IMR-90 (cell line): ENCODE measurements at regions not wholly inside any gene's neighbourhood (a gene's known extent, or its start where the extent isn't known, plus 50 kb on each side); places are given as distances from the start of the nearest gene placed in this dataset.

Source experiments
- ATAC-seq: fragments of 200-7000 bp; cut with Tn5 transposase; 2 replicates; pipeline ENCODE4 v1.9.1; 2020; ENCODE audit warnings: low read depth, mild to moderate bottlenecking, moderate library complexity
- BruUV-seq: library from RNA; stranded (reverse); fragments of 400-500 nt; replicated peaks from 2 replicates; lab custom pipeline; 2021; lab: Mats Ljungman, UMichigan
- CTCF ChIA-PET: fragments of 300-600 bp; formaldehyde crosslinking; extraction: SDS; loops from one replicate; lab custom pipeline; 2021; ENCODE audit warnings: antibody characterized with exemption; lab: Yijun Ruan, JAX
- POLR2A ChIA-PET: fragments of 300-600 bp; sonication (Branson Sonifier 250); formaldehyde crosslinking; loops from one replicate; lab custom pipeline; 2022; ENCODE audit warnings: antibody characterized with exemption; ENCODE audit not compliant: unreplicated experiment; lab: Charles Lee
- DNase-seq: peaks from one replicate; pipeline ENCODE4 v3.0.0; 2013
- H2AFZ ChIP-seq: replicated peaks from 2 replicates; pipeline ENCODE3; 2013; ENCODE audit warnings: low read length, mild to moderate bottlenecking; ENCODE audit not compliant: poor library complexity
- H2AK5ac ChIP-seq: 2 replicates; pipeline ENCODE4 v1.6.1; 2013; ENCODE audit warnings: low read depth, low read length, inconsistent platforms
- H2AK9ac ChIP-seq: replicated peaks from 2 replicates; pipeline ENCODE3; 2013; ENCODE audit warnings: mild to moderate bottlenecking, low read depth, low read length, moderate library complexity; ENCODE audit not compliant: poor library complexity
- H2BK120ac ChIP-seq: 2 replicates; pipeline ENCODE4 v1.6.1; 2013; ENCODE audit warnings: low read depth, low read length, inconsistent platforms
- H2BK15ac ChIP-seq: 3 replicates; pipeline ENCODE4 v1.6.1; 2013; ENCODE audit warnings: low read depth, low read length, inconsistent platforms
- H2BK20ac ChIP-seq: 2 replicates; pipeline ENCODE4 v1.6.1; 2013; ENCODE audit warnings: low read depth, mild to moderate bottlenecking, inconsistent platforms, low read length, moderate library complexity
- H2BK5ac ChIP-seq: 2 replicates; pipeline ENCODE4 v1.6.1; 2013; ENCODE audit warnings: mild to moderate bottlenecking, low read depth, low read length, inconsistent platforms; ENCODE audit not compliant: poor library complexity, severe bottlenecking
- H3K14ac ChIP-seq: replicated peaks from 2 replicates; pipeline ENCODE4 v1.6.1; 2013; ENCODE audit warnings: low read depth, low read length, inconsistent platforms
- H3K18ac ChIP-seq: 2 replicates; pipeline ENCODE4 v1.6.1; 2013; ENCODE audit warnings: low read depth, low read length, control low read depth
- H3K23ac ChIP-seq: 2 replicates; pipeline ENCODE4 v1.6.1; 2013; ENCODE audit warnings: low read depth, low read length, inconsistent platforms
- H3K27ac ChIP-seq: 2 replicates; pipeline ENCODE4 v1.5.1; 2013; ENCODE audit warnings: mild to moderate bottlenecking, control low read depth, low read length; ENCODE audit not compliant: insufficient read depth
- H3K27me3 ChIP-seq: 2 replicates; pipeline ENCODE4 v1.6.1; 2013; ENCODE audit warnings: low read length; ENCODE audit not compliant: control insufficient read depth, insufficient read depth
- H3K36me3 ChIP-seq: 2 replicates; pipeline ENCODE4 v1.6.1; 2013; ENCODE audit warnings: low read length, mixed read lengths; ENCODE audit not compliant: control insufficient read depth, insufficient read depth
- H3K4ac ChIP-seq: 2 replicates; pipeline ENCODE4 v1.6.1; 2013; ENCODE audit warnings: low read depth, low read length, inconsistent platforms
- H3K4me1 ChIP-seq: 2 replicates; pipeline ENCODE4 v1.6.1; 2013; ENCODE audit warnings: low read length, mixed read lengths; ENCODE audit not compliant: control insufficient read depth, insufficient read depth
- H3K4me2 ChIP-seq: 2 replicates; pipeline ENCODE4 v1.6.1; 2013; ENCODE audit warnings: low read depth, mild to moderate bottlenecking, control low read depth, low read length, moderate library complexity
- H3K4me3 ChIP-seq: 2 replicates; pipeline ENCODE4 v1.5.1; 2013; ENCODE audit warnings: low read depth, mild to moderate bottlenecking, control low read depth, low read length, moderate library complexity; ENCODE audit not compliant: insufficient read depth
- H3K56ac ChIP-seq: 2 replicates; pipeline ENCODE4 v1.6.1; 2013; ENCODE audit warnings: low read length, inconsistent platforms; ENCODE audit not compliant: insufficient read depth; ENCODE audit errors: extremely low read depth
- H3K79me1 ChIP-seq, 2 experiments: 2 replicates each; pipeline ENCODE4 v1.6.1; 2013; ENCODE audit warnings: low read length in 2 of 2, inconsistent platforms in 1 of 2, low read depth in 1 of 2
- H3K9ac ChIP-seq: 2 replicates; pipeline ENCODE4 v1.6.1; 2013; ENCODE audit warnings: low read depth, low read length, control low read depth
- H3K9me1 ChIP-seq: 2 replicates; pipeline ENCODE4 v1.6.1; 2013; ENCODE audit warnings: low read length, inconsistent platforms; ENCODE audit not compliant: insufficient read depth
- H3K9me3 ChIP-seq: 2 replicates; pipeline ENCODE4 v1.6.1; 2013; ENCODE audit warnings: low read length; ENCODE audit not compliant: control insufficient read depth, insufficient read depth
- H4K20me1 ChIP-seq: 2 replicates; pipeline ENCODE4 v1.6.1; 2013; ENCODE audit warnings: low read length, inconsistent platforms; ENCODE audit not compliant: insufficient read depth
- H4K5ac ChIP-seq: 2 replicates; pipeline ENCODE4 v1.6.1; 2013; ENCODE audit warnings: mild to moderate bottlenecking, low read depth, low read length, control low read depth
- H4K8ac ChIP-seq, 2 experiments: 2 replicates each; pipeline ENCODE4 v1.6.1; 2013; ENCODE audit warnings: low read depth in 2 of 2, low read length in 2 of 2, control low read depth in 1 of 2, inconsistent platforms in 1 of 2
- H4K91ac ChIP-seq: 2 replicates; pipeline ENCODE4 v1.6.1; 2013; ENCODE audit warnings: low read depth, low read length, inconsistent platforms; ENCODE audit not compliant: insufficient read depth
- BHLHE40 ChIP-seq: fragments of 150-350 bp; IDR thresholded peaks from 2 replicates; pipeline ENCODE4 v1.6.1; 2016; ENCODE audit warnings: mild to moderate bottlenecking, low read depth, low read length
- CEBPB ChIP-seq: IDR thresholded peaks from 2 replicates; pipeline ENCODE4 v1.6.1; 2012; ENCODE audit warnings: low read depth, low read length, improper control_type of control experiment
- CHD1 ChIP-seq: IDR thresholded peaks from 2 replicates; pipeline ENCODE4 v1.6.1; 2012; ENCODE audit warnings: low read depth, low read length, improper control_type of control experiment
- FOS ChIP-seq: fragments of 150-350 bp; IDR thresholded peaks from 2 replicates; pipeline ENCODE4 v1.6.1; 2016; ENCODE audit warnings: low read depth, low read length
- MAFK ChIP-seq: IDR thresholded peaks from 2 replicates; pipeline ENCODE4 v1.6.1; 2012; ENCODE audit warnings: low read depth, low read length, improper control_type of control experiment
- POLR2A ChIP-seq: IDR thresholded peaks from 2 replicates; pipeline ENCODE4 v1.6.1; 2012; ENCODE audit warnings: mild to moderate bottlenecking, low read depth, low read length
- RAD21 ChIP-seq: IDR thresholded peaks from 2 replicates; pipeline ENCODE4 v1.6.1; 2012; ENCODE audit warnings: low read length, improper control_type of control experiment
- WGBS, 2 experiments: methylation state at CpG; one replicate each; pipeline versions ENCODE4 v1.1.5 to v1.1.7; 2013; ENCODE audit warnings: missing lambda C conversion rate in 2 of 2; ENCODE audit not compliant: insufficient read length in 1 of 2; ENCODE audit errors: extremely low coverage in 2 of 2; 5-methylcytosine and 5-hydroxymethylcytosine counted together
- dilution Hi-C: fragments of 300-500 bp; cut with HindIII; formaldehyde crosslinking; loops from one replicate; pipeline ENCODE4 v1.14.3; 2018; ENCODE audit warnings: low sequenced_read_pairs; ENCODE audit not compliant: unreplicated experiment
- in situ Hi-C: fragments of 300-500 bp; cut with MboI; formaldehyde crosslinking; loops from 3 replicates; pipeline ENCODE4 v1.14.3; 2019; ENCODE audit warnings: low sequenced_read_pairs, inconsistent platforms, mixed read lengths
- intact Hi-C: fragments of 100-400 bp; cut with micrococcal nuclease; formaldehyde crosslinking; loops from 2 replicates; pipeline ENCODE4 v1.10.0; 2022
- TF ChIP-seq, protein P1 (sequence below): conservative IDR thresholded peaks from 2 replicates; pipeline ENCODE4 v1.5.1; 2012; ENCODE audit warnings: mild to moderate bottlenecking, low read depth, low read length, improper control_type of control experiment
- TF ChIP-seq, protein P2 (sequence below): fragments of 150-350 bp; IDR thresholded peaks from 2 replicates; pipeline ENCODE4 v1.6.1; 2017; ENCODE audit warnings: mild to moderate bottlenecking, antibody characterized with exemption, low read length, low read depth

GRCh38 chrX:3451571-3451970, 105.1 kb upstream of the MXRA5 start:
- no peak overlapping the region for H2BK15ac ChIP-seq
- no peak overlapping the region for H2AK9ac ChIP-seq
- no peak for DNase-seq
- no peaks in the 10 kb centered on the region for H3K27me3 ChIP-seq
- ChIA-PET CTCF (no interaction called here), POLR2A (no interaction called here)
- in situ Hi-C loops (no loop called here), dilution Hi-C loops (no loop called here), intact Hi-C loops (no loop called here)
- no peaks in the 10 kb centered on the region for H3K79me1 ChIP-seq
- H3K27ac ChIP-seq = no peak overlapping the region
- H4K91ac ChIP-seq = no peak overlapping the region
- ATAC-seq = no peak
- no peaks in the 10 kb centered on the region for H4K20me1 ChIP-seq
- H3K4me2 ChIP-seq = no peak overlapping the region
- H2BK20ac ChIP-seq = no peak overlapping the region
- no peak overlapping the region for H2AFZ ChIP-seq
- no peak overlapping the region for H3K9ac ChIP-seq
- no peaks in the 10 kb centered on the region for H3K9me1 ChIP-seq
- no peak overlapping the region for H3K23ac ChIP-seq
- BruUV-seq = no TSS peak
- H2BK120ac ChIP-seq = no peak overlapping the region
- H3K4me1 ChIP-seq = no peaks in the 10 kb centered on the region
- no peak overlapping the region for H4K8ac ChIP-seq
- no peaks in the 10 kb centered on the region for H3K36me3 ChIP-seq
- TF ChIP-seq CEBPB (no peak), RAD21 (no peak), CHD1 (no peak), MAFK (no peak), FOS (no peak), BHLHE40 (no peak), POLR2A (no peak)
- TF ChIP-seq, protein P1, sequence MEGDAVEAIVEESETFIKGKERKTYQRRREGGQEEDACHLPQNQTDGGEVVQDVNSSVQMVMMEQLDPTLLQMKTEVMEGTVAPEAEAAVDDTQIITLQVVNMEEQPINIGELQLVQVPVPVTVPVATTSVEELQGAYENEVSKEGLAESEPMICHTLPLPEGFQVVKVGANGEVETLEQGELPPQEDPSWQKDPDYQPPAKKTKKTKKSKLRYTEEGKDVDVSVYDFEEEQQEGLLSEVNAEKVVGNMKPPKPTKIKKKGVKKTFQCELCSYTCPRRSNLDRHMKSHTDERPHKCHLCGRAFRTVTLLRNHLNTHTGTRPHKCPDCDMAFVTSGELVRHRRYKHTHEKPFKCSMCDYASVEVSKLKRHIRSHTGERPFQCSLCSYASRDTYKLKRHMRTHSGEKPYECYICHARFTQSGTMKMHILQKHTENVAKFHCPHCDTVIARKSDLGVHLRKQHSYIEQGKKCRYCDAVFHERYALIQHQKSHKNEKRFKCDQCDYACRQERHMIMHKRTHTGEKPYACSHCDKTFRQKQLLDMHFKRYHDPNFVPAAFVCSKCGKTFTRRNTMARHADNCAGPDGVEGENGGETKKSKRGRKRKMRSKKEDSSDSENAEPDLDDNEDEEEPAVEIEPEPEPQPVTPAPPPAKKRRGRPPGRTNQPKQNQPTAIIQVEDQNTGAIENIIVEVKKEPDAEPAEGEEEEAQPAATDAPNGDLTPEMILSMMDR = no peak
- TF ChIP-seq, protein P2, sequence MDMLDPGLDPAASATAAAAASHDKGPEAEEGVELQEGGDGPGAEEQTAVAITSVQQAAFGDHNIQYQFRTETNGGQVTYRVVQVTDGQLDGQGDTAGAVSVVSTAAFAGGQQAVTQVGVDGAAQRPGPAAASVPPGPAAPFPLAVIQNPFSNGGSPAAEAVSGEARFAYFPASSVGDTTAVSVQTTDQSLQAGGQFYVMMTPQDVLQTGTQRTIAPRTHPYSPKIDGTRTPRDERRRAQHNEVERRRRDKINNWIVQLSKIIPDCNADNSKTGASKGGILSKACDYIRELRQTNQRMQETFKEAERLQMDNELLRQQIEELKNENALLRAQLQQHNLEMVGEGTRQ = no peak
- no peak overlapping the region for H4K5ac ChIP-seq
- no peak overlapping the region for H2AK5ac ChIP-seq
- no peak overlapping the region for H3K56ac ChIP-seq
- no peak overlapping the region for H3K4me3 ChIP-seq
- no peak overlapping the region for H3K4ac ChIP-seq
- H3K18ac ChIP-seq = no peak overlapping the region
- peaks cover 5% of the 10 kb centered on the region for H3K9me3 ChIP-seq
- no peak overlapping the region for H3K14ac ChIP-seq
- WGBS, 2 experiments = no CpG with 5 or more reads among the region's 8 CpGs
- no peak overlapping the region for H2BK5ac ChIP-seq
